ENCODE measurements at regions not wholly inside any gene's neighbourhood (a gene's known extent, or its start where the extent isn't known, plus 50 kb on each side); places are given as distances from the start of the nearest gene placed in this dataset.

- intact Hi-C loops (cut with DNase I) = no loop called here
- Histone ChIP-seq H3K36me3 (ENCODE audit: control insufficient read depth in 2 of 3, insufficient read depth in 3 of 3, low read length in 3 of 3) (no peaks in the 10 kb centered on the region), H3K27me3 (ENCODE audit: control insufficient read depth, insufficient read depth, low read length) (no peaks in the 10 kb centered on the region), H3K4me3 (ENCODE audit: low read length in 3 of 3) (no peak overlapping the region), H3K27ac (ENCODE audit: low read depth in 2 of 2, low read length in 2 of 2) (no peak overlapping the region), H3K9ac (ENCODE audit: low read length in 3 of 3) (no peak overlapping the region), H3K9me3 (ENCODE audit: control insufficient read depth in 2 of 3, insufficient read depth in 1 of 3, low read length in 3 of 3) (no peaks in the 10 kb centered on the region), H3K4me1 (ENCODE audit: control insufficient read depth in 2 of 3, insufficient read depth in 2 of 3, low read depth in 1 of 3, low read length in 3 of 3) (no peaks in the 10 kb centered on the region)
- TF ChIP-seq CTCF (IDR thresholded peaks at IDR 0.05; ENCODE audit: borderline replicate concordance, extremely low read depth, insufficient read depth) = no peak
- no peak for FAIRE-seq
- DNase-seq = no peak
These were observed 191.9 kb downstream of the URB2 start for GRCh38 chr1:229817936-229818335.

- intact Hi-C loops (cut with DNase I) = no loop called here
- FAIRE-seq = no peak
- H3K27me3 ChIP-seq (ENCODE audit: control insufficient read depth, insufficient read depth, low read length) = no peaks in the 10 kb centered on the region
These were observed 193.0 kb downstream of the URB2 start for GRCh38 chr1:229819091-229819490.

GRCh38 chr1:229822026-229822425 lies 196.0 kb downstream of the URB2 start:
- FAIRE-seq = no peak
- H3K36me3 ChIP-seq (ENCODE audit: control insufficient read depth in 2 of 3, insufficient read depth in 3 of 3, low read length in 3 of 3) = no peaks in the 10 kb centered on the region
- H3K9ac ChIP-seq (ENCODE audit: low read length in 3 of 3) = no peak overlapping the region
- TF ChIP-seq CTCF (IDR thresholded peaks at IDR 0.05; ENCODE audit: borderline replicate concordance, extremely low read depth, insufficient read depth) = no peak
- intact Hi-C loops (cut with DNase I) = no loop called here
- DNase-seq = no peak
- H3K4me1 ChIP-seq (ENCODE audit: control insufficient read depth in 2 of 3, insufficient read depth in 2 of 3, low read depth in 1 of 3, low read length in 3 of 3) = no peaks in the 10 kb centered on the region
- no peak overlapping the region for H3K4me3 ChIP-seq (ENCODE audit: low read length in 3 of 3)
- no peaks in the 10 kb centered on the region for H3K9me3 ChIP-seq (ENCODE audit: control insufficient read depth in 2 of 3, insufficient read depth in 1 of 3, low read length in 3 of 3)
- no peak overlapping the region for H3K27ac ChIP-seq (ENCODE audit: low read depth in 2 of 2, low read length in 2 of 2)
- H3K27me3 ChIP-seq (ENCODE audit: control insufficient read depth, insufficient read depth, low read length) = no peaks in the 10 kb centered on the region

More at GRCh38 chr1:229819091-229819490, 193.0 kb downstream of the URB2 start:
- H3K9me3 ChIP-seq (ENCODE audit: control insufficient read depth in 2 of 3, insufficient read depth in 1 of 3, low read length in 3 of 3) = no peaks in the 10 kb centered on the region
- no peak overlapping the region for H3K4me3 ChIP-seq (ENCODE audit: low read length in 3 of 3)
- no peak for TF ChIP-seq CTCF (IDR thresholded peaks at IDR 0.05; ENCODE audit: borderline replicate concordance, extremely low read depth, insufficient read depth)
- DNase-seq = no peak
- H3K27ac ChIP-seq (ENCODE audit: low read depth in 2 of 2, low read length in 2 of 2) = no peak overlapping the region
- no peaks in the 10 kb centered on the region for H3K36me3 ChIP-seq (ENCODE audit: control insufficient read depth in 2 of 3, insufficient read depth in 3 of 3, low read length in 3 of 3)
- no peak overlapping the region for H3K9ac ChIP-seq (ENCODE audit: low read length in 3 of 3)
- H3K4me1 ChIP-seq (ENCODE audit: control insufficient read depth in 2 of 3, insufficient read depth in 2 of 3, low read depth in 1 of 3, low read length in 3 of 3) = no peaks in the 10 kb centered on the region

GRCh38 chr1:229825042-229825441 lies 199.0 kb downstream of the URB2 start:
- Histone ChIP-seq H3K36me3 (ENCODE audit: control insufficient read depth in 2 of 3, insufficient read depth in 3 of 3, low read length in 3 of 3) (no peaks in the 10 kb centered on the region), H3K9ac (ENCODE audit: low read length in 3 of 3) (no peak overlapping the region), H3K4me3 (ENCODE audit: low read length in 3 of 3) (no peak overlapping the region), H3K27me3 (ENCODE audit: control insufficient read depth, insufficient read depth, low read length) (no peaks in the 10 kb centered on the region), H3K9me3 (ENCODE audit: control insufficient read depth in 2 of 3, insufficient read depth in 1 of 3, low read length in 3 of 3) (no peaks in the 10 kb centered on the region), H3K4me1 (ENCODE audit: control insufficient read depth in 2 of 3, insufficient read depth in 2 of 3, low read depth in 1 of 3, low read length in 3 of 3) (no peaks in the 10 kb centered on the region), H3K27ac (ENCODE audit: low read depth in 2 of 2, low read length in 2 of 2) (no peak overlapping the region)
- TF ChIP-seq CTCF (IDR thresholded peaks at IDR 0.05; ENCODE audit: borderline replicate concordance, extremely low read depth, insufficient read depth) = no peak
- no peak for FAIRE-seq
- no peak for DNase-seq
- intact Hi-C loops (cut with DNase I) = no loop called here
